GM13976 (cell line): ENCODE measurements at regions not wholly inside any gene's neighbourhood (a gene's known extent, or its start where the extent isn't known, plus 50 kb on each side); places are given as distances from the start of the nearest gene placed in this dataset.

Experiments
- DNase-seq: peaks from one replicate; pipeline ENCODE4 v3.0.0; 2012; ENCODE audit warnings: low spot score
- CTCF ChIP-seq: IDR thresholded peaks from 2 replicates; pipeline ENCODE4 v1.5.1; 2012; ENCODE audit warnings: borderline replicate concordance, mild to moderate bottlenecking; ENCODE audit not compliant: insufficient read depth; ENCODE audit errors: extremely low read depth, missing control alignments, control extremely low read depth
- in situ Hi-C: fragments of 300-500 bp; cut with MboI; formaldehyde crosslinking; loops from one replicate; pipeline ENCODE4 v1.12.0; 2022; ENCODE audit warnings: low sequenced_read_pairs, mixed read lengths, inconsistent platforms; ENCODE audit not compliant: unreplicated experiment

- in situ Hi-C loops, result no loop called here
- TF ChIP-seq CTCF, result no peak
- DNase-seq, result no peak
Observed at GRCh38 chr9:88723751-88724150, 188.8 kb downstream of the NXNL2 start.

- DNase-seq, result no peak
- no peak for TF ChIP-seq CTCF
- in situ Hi-C loops, result no loop called here
Observed at GRCh38 chr9:88724331-88724730, 189.4 kb downstream of the NXNL2 start.

GRCh38 chr9:88725300-88726019 lies 190.5 kb downstream of the NXNL2 start:
- in situ Hi-C loops, result no loop called here

GRCh38 chr9:88726803-88727202 lies 191.8 kb downstream of the NXNL2 start:
- in situ Hi-C loops, result no loop called here
- TF ChIP-seq CTCF, result no peak

More at GRCh38 chr9:88725300-88726019, 190.5 kb downstream of the NXNL2 start:
- DNase-seq, result no peak
- TF ChIP-seq CTCF, result no peak

GRCh38 chr9:88730780-88731179 lies 195.8 kb downstream of the NXNL2 start:
- in situ Hi-C loops, result no loop called here
- TF ChIP-seq CTCF, result no peak
- DNase-seq, result no peak

More at GRCh38 chr9:88726803-88727202, 191.8 kb downstream of the NXNL2 start:
- DNase-seq, result no peak

GRCh38 chr9:88732128-88732527 lies 197.2 kb downstream of the NXNL2 start:
- no peak for DNase-seq
- TF ChIP-seq CTCF, result no peak
- in situ Hi-C loops, result no loop called here

GRCh38 chr9:88733651-88734421 lies 198.9 kb downstream of the NXNL2 start:
- no peak for TF ChIP-seq CTCF
- in situ Hi-C loops, result no loop called here
- no peak for DNase-seq
